ENCODE measurements at regions not wholly inside any gene's neighbourhood (a gene's known extent, or its start where the extent isn't known, plus 50 kb on each side); places are given as distances from the start of the nearest gene placed in this dataset.
A peak's percentile ranks its signal among the peaks of the same experiment; 100 is the strongest.

DNA sequence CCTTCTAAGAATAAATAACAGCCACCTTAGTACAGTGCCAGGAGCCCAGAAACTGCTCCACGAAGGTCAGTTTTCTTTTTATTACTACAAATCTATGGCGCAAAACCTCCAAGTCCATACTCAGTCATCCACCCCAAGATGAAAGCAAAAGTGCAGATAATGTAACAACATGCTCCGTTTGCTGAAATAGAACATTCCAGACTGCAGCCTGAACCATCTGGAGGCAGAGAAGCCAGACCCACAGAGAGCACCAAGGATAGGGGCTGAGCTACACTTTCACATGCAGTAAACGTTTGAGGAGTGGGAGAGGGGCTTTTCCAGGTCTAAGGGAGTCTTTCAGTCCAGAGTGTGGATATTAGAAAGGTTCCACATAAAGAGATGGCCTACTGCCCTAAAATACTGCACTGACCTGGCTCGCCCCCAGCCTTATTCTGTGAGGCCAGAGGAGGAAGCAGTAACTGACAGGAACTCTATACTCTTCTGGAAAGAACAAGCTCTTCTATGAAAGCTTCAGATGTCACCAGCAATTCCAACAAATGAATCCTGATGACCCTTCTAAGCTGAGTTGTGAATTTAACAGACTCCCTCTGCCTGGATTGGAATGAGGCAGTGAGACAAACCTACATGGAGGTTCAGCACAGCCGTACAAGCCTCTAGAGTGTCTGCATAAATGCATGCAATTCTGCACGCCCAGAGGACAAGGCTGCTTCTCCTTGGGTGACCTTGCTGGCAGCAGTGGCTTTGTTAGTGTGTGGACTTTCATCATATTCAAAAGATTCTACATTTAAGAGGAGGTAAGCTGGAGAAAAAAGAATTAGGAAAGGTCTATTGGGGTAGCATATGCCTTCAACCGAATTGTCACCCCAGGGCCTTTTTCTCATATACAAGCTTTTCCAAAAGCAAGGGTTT lies 153.9 kb upstream of the EGLN3 start:
- no peak for DNase-seq (ENCODE audit: low spot score)
- no TSS peak for BruUV-seq (replicated peaks)
- in situ Hi-C loops (cut with HindIII; ENCODE audit: extremely low pct_ligation_motif_present, low pct_unique_long_range_greater_than_20kb): loop anchor here (5.0 kb wide), 1 partner anchor 267 kb away; no protein-coding TSS in a partner anchor
- TF ChIP-seq ATF1 (CRISPR knock-in tag; IDR thresholded peaks at IDR 0.05) (0 out of 2 replicates have a peak, but pooled peaks have one; percentile 1), ATAD3A (CRISPR knock-in tag; IDR thresholded peaks at IDR 0.05) (no peak), ZNF749 (CRISPR knock-in tag; IDR thresholded peaks at IDR 0.05; ENCODE audit: borderline replicate concordance) (no peak)
- Histone ChIP-seq H3K9ac (ENCODE audit: insufficient read depth, low read depth, low read length) (no peak overlapping the region), H3K27ac (ENCODE audit: extremely low read length, insufficient read depth, low read length) (no peak overlapping the region), H3K36me3 (replicated peaks in 1 of 2; ENCODE audit: control insufficient read depth in 1 of 2, insufficient read depth in 2 of 2, low read length in 2 of 2) (no peaks in the 10 kb centered on the region), H4K20me1 (ENCODE audit: insufficient read depth, low read length) (no peaks in the 10 kb centered on the region), H3K9me3 (ENCODE audit: low read length) (no peaks in the 10 kb centered on the region), H3K79me2 (ENCODE audit: insufficient read depth, low read length) (no peaks in the 10 kb centered on the region), H3K4me3 (replicated peaks in 1 of 3; ENCODE audit: insufficient read depth in 1 of 3, low read depth in 2 of 3, low read length in 3 of 3) (no peak overlapping the region), H3K4me1 (ENCODE audit: insufficient read depth, low read length) (peaks cover 24% of the 10 kb centered on the region), H2AFZ (ENCODE audit: low read length) (no peak overlapping the region), H3K4me2 (ENCODE audit: low read depth, low read length) (no peak overlapping the region), H3K27me3 (ENCODE audit: control insufficient read depth in 1 of 2, insufficient read depth in 2 of 2, low read length in 2 of 2) (peaks cover 0 to 24% of the 10 kb centered on the region in 2 experiments; a peak in 2 of 5 replicates)
- ATAC-seq: peak; percentile 32; the same call in 2 of the 3 replicates
- intact Hi-C loops (cut with micrococcal nuclease; ENCODE audit: unreplicated experiment): no loop called here
- no peak for FAIRE-seq
- POLR2A ChIA-PET: no interaction called here
- WGBS (ENCODE audit: low lambda C conversion rate): 24% methylated on average over 8 of the region's 8 CpGs
- CTCF ChIA-PET (ENCODE audit: low intra/inter-chr PET ratio, low total read pairs): no interaction called here

DNA sequence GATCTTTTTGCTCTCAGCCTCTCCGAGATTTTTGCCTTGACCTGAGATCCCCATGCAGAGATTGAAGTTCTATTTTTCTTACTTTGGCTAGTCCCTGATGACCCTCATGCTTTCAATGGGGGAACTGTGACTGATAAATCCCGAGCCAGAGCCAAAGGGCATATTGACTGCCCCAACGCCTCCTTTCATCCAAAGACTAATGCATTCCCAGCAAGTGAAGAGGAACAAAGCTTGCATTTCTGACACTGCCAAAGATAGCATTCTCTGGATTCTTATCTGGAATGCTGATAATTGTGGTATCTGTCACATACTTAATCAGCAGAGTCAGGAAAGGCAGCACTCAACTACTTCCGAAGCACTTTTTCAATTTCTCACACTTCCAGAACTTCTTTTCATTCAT lies 152.3 kb upstream of the EGLN3 start:
- Histone ChIP-seq H3K4me2 (ENCODE audit: low read depth, low read length) (0 out of 2 replicates have a peak overlapping the region, but pooled peaks have one; percentile 1), H3K27ac (ENCODE audit: extremely low read length, insufficient read depth, low read length) (no peak overlapping the region), H3K9ac (ENCODE audit: insufficient read depth, low read depth, low read length) (no peak overlapping the region), H3K79me2 (ENCODE audit: insufficient read depth, low read length) (no peaks in the 10 kb centered on the region), H3K9me3 (ENCODE audit: low read length) (no peaks in the 10 kb centered on the region), H3K4me3 (replicated peaks in 1 of 3; ENCODE audit: insufficient read depth in 1 of 3, low read depth in 2 of 3, low read length in 3 of 3) (no peak overlapping the region), H2AFZ (ENCODE audit: low read length) (no peak overlapping the region), H4K20me1 (ENCODE audit: insufficient read depth, low read length) (no peaks in the 10 kb centered on the region), H3K36me3 (replicated peaks in 1 of 2; ENCODE audit: control insufficient read depth in 1 of 2, insufficient read depth in 2 of 2, low read length in 2 of 2) (no peaks in the 10 kb centered on the region), H3K4me1 (ENCODE audit: insufficient read depth, low read length) (peaks cover 35% of the 10 kb centered on the region), H3K27me3 (ENCODE audit: control insufficient read depth in 1 of 2, insufficient read depth in 2 of 2, low read length in 2 of 2) (peaks cover 0 to 33% of the 10 kb centered on the region in 2 experiments; a peak in 2 of 5 replicates)
- in situ Hi-C loops (cut with HindIII; ENCODE audit: extremely low pct_ligation_motif_present, low pct_unique_long_range_greater_than_20kb): loop anchor here (5.0 kb wide), 1 partner anchor 266 kb away; no protein-coding TSS in a partner anchor
- no TSS peak for BruUV-seq (replicated peaks)
- under 1% methylated on average over 4 of the region's 4 CpGs for WGBS (ENCODE audit: low lambda C conversion rate)
- FAIRE-seq: peak; percentile 55
- DNase-seq (ENCODE audit: low spot score): peak; percentile 63
- ATAC-seq: peak; percentile 44
- ChIA-PET CTCF (ENCODE audit: low intra/inter-chr PET ratio, low total read pairs) (no interaction called here), POLR2A (no interaction called here)
- intact Hi-C loops (cut with micrococcal nuclease; ENCODE audit: unreplicated experiment): no loop called here
- 0 out of 2 replicates have a peak, but pooled peaks have one; percentile 49 for TF ChIP-seq ZMAT3 (CRISPR knock-in tag; conservative IDR thresholded peaks at IDR 0.05)
- peak; percentile 79 for TF ChIP-seq TBX3 (IDR thresholded peaks at IDR 0.05; ENCODE audit: borderline replicate concordance)
- TF ChIP-seq NR2F6 (IDR thresholded peaks at IDR 0.05): peak; percentile 78; the same call in 1 of the 2 replicates
- TF ChIP-seq NR2F6 (CRISPR knock-in tag; IDR thresholded peaks at IDR 0.05): peak; percentile 68
- no peak for TF ChIP-seq NFIC (IDR thresholded peaks at IDR 0.05; ENCODE audit: low read length)
- peak; percentile 90 for TF ChIP-seq TEAD3 (CRISPR knock-in tag; optimal IDR thresholded peaks at IDR 0.05; ENCODE audit: borderline replicate concordance)
- TF ChIP-seq ZNF816 (CRISPR knock-in tag; IDR thresholded peaks at IDR 0.05; ENCODE audit: borderline replicate concordance): no peak
- 0 out of 2 replicates have a peak, but pooled peaks have one; percentile 50 for TF ChIP-seq TRIM24 (CRISPR knock-in tag; IDR thresholded peaks at IDR 0.05)
- peak; percentile 22; the same call in 1 of the 2 replicates for TF ChIP-seq EHMT2 (IDR thresholded peaks at IDR 0.05; ENCODE audit: borderline replicate concordance, low read depth, low read length)
- TF ChIP-seq NR2F2 (IDR thresholded peaks at IDR 0.05; ENCODE audit: borderline replicate concordance, low read depth): peak; percentile 79
- TF ChIP-seq HNF4G (IDR thresholded peaks at IDR 0.05; ENCODE audit: borderline replicate concordance, low read depth, low read length): peak; percentile 49; the same call in 1 of the 2 replicates
- no peak for TF ChIP-seq HNF4G (CRISPR knock-in tag; IDR thresholded peaks at IDR 0.05; ENCODE audit: borderline replicate concordance, low read depth)
- TF ChIP-seq FOXA3 (CRISPR knock-in tag; IDR thresholded peaks at IDR 0.05): 0 out of 2 replicates have a peak, but pooled peaks have one; percentile 33
- TF ChIP-seq PTBP1 (IDR thresholded peaks at IDR 0.05; ENCODE audit: low read depth, low read length, poor library complexity, severe bottlenecking): no peak
- TF ChIP-seq SMC3 (IDR thresholded peaks at IDR 0.05; ENCODE audit: low read length): no peak

Measured in HepG2 (cell line).